SK-N-SH treated with all-trans-retinoic acid at 6 μM for 48 hours (cell line): ENCODE measurements at regions not wholly inside any gene's neighbourhood (a gene's known extent, or its start where the extent isn't known, plus 50 kb on each side); places are given as distances from the start of the nearest gene placed in this dataset.

Experiments
- ARNTL ChIP-seq: fragments of 450-650 bp; formaldehyde crosslinking; IDR thresholded peaks from 2 replicates; pipeline ENCODE4 v1.5.0; 2020; ENCODE audit warnings: low read depth, mild to moderate bottlenecking, moderate library complexity, borderline replicate concordance
- ESRRG ChIP-seq: fragments of 250-450 bp; sonication (Bioruptor Pico); IDR thresholded peaks from 2 replicates; pipeline ENCODE4 v1.6.1; 2021; ENCODE audit warnings: mild to moderate bottlenecking
- GLIS3 ChIP-seq: fragments of 250-450 bp; sonication (Bioruptor Pico); IDR thresholded peaks from 2 replicates; pipeline ENCODE4 v1.5.0; 2020; ENCODE audit warnings: mild to moderate bottlenecking, moderate library complexity
- ISL1 ChIP-seq: fragments of 250-450 bp; sonication (Bioruptor Pico); IDR thresholded peaks from 2 replicates; pipeline ENCODE4 v2.1.2; 2022; ENCODE audit warnings: mild to moderate bottlenecking, moderate library complexity
- RARB ChIP-seq: fragments of 250-450 bp; sonication (Bioruptor Pico); IDR thresholded peaks from 2 replicates; pipeline ENCODE4 v1.8.0; 2021; ENCODE audit warnings: mild to moderate bottlenecking, moderate library complexity
- SNAI2 ChIP-seq: fragments of 250-450 bp; sonication (Bioruptor Pico); IDR thresholded peaks from 2 replicates; pipeline ENCODE4 v1.5.0; 2020; ENCODE audit warnings: mild to moderate bottlenecking, moderate library complexity
- TCF4 ChIP-seq: fragments of 250-450 bp; sonication (Bioruptor Pico); IDR thresholded peaks from 2 replicates; pipeline ENCODE4 v1.8.0; 2021; ENCODE audit warnings: mild to moderate bottlenecking, moderate library complexity, borderline replicate concordance
- TSHZ2 ChIP-seq: fragments of 250-450 bp; sonication (Bioruptor Pico); IDR thresholded peaks from 2 replicates; pipeline ENCODE4 v1.5.0; 2020; ENCODE audit warnings: mild to moderate bottlenecking, moderate library complexity
- ZFP30 ChIP-seq: fragments of 450-650 bp; formaldehyde crosslinking; IDR thresholded peaks from 2 replicates; pipeline ENCODE4 v1.5.0; 2022; ENCODE audit warnings: mild to moderate bottlenecking, moderate library complexity
- ZNF8 ChIP-seq: fragments of 450-650 bp; formaldehyde crosslinking; IDR thresholded peaks from 2 replicates; pipeline ENCODE4 v1.5.0; 2020; ENCODE audit warnings: mild to moderate bottlenecking, moderate library complexity
- TF ChIP-seq, protein P1 (sequence below): fragments of 250-450 bp; sonication (Bioruptor Pico); IDR thresholded peaks from 2 replicates; pipeline ENCODE4 v1.8.0; 2021; ENCODE audit warnings: low read depth, mild to moderate bottlenecking, moderate library complexity, borderline replicate concordance
- TF ChIP-seq, protein P2 (sequence below): fragments of 250-450 bp; sonication (Bioruptor Pico); IDR thresholded peaks from 2 replicates; pipeline ENCODE4 v1.8.0; 2020; ENCODE audit warnings: mild to moderate bottlenecking, moderate library complexity, borderline replicate concordance

- TF ChIP-seq TCF4 (CRISPR knock-in tag) (no peak), GLIS3 (CRISPR knock-in tag) (no peak), ZNF8 (CRISPR knock-in tag) (no peak), ZFP30 (CRISPR knock-in tag) (no peak), ISL1 (no peak), SNAI2 (no peak), ESRRG (no peak), ARNTL (CRISPR knock-in tag) (no peak), TSHZ2 (CRISPR knock-in tag) (no peak), RARB (no peak)
- TF ChIP-seq, protein P1, sequence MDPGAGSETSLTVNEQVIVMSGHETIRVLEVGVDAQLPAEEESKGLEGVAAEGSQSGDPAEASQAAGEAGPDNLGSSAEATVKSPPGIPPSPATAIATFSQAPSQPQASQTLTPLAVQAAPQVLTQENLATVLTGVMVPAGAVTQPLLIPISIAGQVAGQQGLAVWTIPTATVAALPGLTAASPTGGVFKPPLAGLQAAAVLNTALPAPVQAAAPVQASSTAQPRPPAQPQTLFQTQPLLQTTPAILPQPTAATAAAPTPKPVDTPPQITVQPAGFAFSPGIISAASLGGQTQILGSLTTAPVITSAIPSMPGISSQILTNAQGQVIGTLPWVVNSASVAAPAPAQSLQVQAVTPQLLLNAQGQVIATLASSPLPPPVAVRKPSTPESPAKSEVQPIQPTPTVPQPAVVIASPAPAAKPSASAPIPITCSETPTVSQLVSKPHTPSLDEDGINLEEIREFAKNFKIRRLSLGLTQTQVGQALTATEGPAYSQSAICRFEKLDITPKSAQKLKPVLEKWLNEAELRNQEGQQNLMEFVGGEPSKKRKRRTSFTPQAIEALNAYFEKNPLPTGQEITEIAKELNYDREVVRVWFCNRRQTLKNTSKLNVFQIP (CRISPR knock-in tag): no peak
- TF ChIP-seq, protein P2, sequence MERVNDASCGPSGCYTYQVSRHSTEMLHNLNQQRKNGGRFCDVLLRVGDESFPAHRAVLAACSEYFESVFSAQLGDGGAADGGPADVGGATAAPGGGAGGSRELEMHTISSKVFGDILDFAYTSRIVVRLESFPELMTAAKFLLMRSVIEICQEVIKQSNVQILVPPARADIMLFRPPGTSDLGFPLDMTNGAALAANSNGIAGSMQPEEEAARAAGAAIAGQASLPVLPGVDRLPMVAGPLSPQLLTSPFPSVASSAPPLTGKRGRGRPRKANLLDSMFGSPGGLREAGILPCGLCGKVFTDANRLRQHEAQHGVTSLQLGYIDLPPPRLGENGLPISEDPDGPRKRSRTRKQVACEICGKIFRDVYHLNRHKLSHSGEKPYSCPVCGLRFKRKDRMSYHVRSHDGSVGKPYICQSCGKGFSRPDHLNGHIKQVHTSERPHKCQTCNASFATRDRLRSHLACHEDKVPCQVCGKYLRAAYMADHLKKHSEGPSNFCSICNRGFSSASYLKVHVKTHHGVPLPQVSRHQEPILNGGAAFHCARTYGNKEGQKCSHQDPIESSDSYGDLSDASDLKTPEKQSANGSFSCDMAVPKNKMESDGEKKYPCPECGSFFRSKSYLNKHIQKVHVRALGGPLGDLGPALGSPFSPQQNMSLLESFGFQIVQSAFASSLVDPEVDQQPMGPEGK: no peak
These were observed 714.1 kb upstream of the COBL start for GRCh38 chr7:52030722-52031121.
